Neural cell (in vitro differentiated cells): ENCODE measurements at regions not wholly inside any gene's neighbourhood (a gene's known extent, or its start where the extent isn't known, plus 50 kb on each side); places are given as distances from the start of the nearest gene placed in this dataset.

Source experiments
- EP300 ChIP-seq: fragments of 450-650 bp; conservative IDR thresholded peaks from 2 replicates; pipeline ENCODE4 v1.6.1; 2014; ENCODE audit warnings: antibody characterized with exemption, mild to moderate bottlenecking, moderate library complexity; ENCODE audit not compliant: poor library complexity, severe bottlenecking
- EZH2 ChIP-seq: fragments of 200-600, 300-800 bp; shearing (Covaris generic), sonication (generic); IDR thresholded peaks from 2 replicates; pipeline ENCODE4 v1.6.1; 2014; ENCODE audit warnings: antibody characterized with exemption, low read length, borderline replicate concordance, mild to moderate bottlenecking; ENCODE audit not compliant: insufficient read depth, poor library complexity, severe bottlenecking
- POLR2AphosphoS5 ChIP-seq: IDR thresholded peaks from 2 replicates; pipeline ENCODE4 v1.6.1; 2012
- RAD21 ChIP-seq: fragments of 450-650 bp; conservative IDR thresholded peaks from 2 replicates; pipeline ENCODE4 v1.6.1; 2014; ENCODE audit warnings: antibody characterized with exemption, mild to moderate bottlenecking, moderate library complexity
- SMC3 ChIP-seq: fragments of 450-650 bp; conservative IDR thresholded peaks from 2 replicates; pipeline ENCODE4 v1.6.1; 2014; ENCODE audit warnings: antibody characterized with exemption, mild to moderate bottlenecking, moderate library complexity; ENCODE audit not compliant: poor library complexity
- TAF1 ChIP-seq: IDR thresholded peaks from 2 replicates; pipeline ENCODE4 v1.6.1; 2012; ENCODE audit warnings: low read depth
- TF ChIP-seq, protein P1 (sequence below): fragments of 450-650 bp; IDR thresholded peaks from 2 replicates; pipeline ENCODE4 v1.5.1; 2014; ENCODE audit warnings: antibody characterized with exemption, mild to moderate bottlenecking, moderate library complexity; ENCODE audit not compliant: poor library complexity, severe bottlenecking
- TF ChIP-seq, protein P2 (sequence below): IDR thresholded peaks from 2 replicates; pipeline ENCODE4 v1.6.1; 2012; ENCODE audit warnings: borderline replicate concordance

GRCh38 chr2:181753686-181754085 is 73.4 kb upstream of the NEUROD1 start:
- TF ChIP-seq, protein P1, sequence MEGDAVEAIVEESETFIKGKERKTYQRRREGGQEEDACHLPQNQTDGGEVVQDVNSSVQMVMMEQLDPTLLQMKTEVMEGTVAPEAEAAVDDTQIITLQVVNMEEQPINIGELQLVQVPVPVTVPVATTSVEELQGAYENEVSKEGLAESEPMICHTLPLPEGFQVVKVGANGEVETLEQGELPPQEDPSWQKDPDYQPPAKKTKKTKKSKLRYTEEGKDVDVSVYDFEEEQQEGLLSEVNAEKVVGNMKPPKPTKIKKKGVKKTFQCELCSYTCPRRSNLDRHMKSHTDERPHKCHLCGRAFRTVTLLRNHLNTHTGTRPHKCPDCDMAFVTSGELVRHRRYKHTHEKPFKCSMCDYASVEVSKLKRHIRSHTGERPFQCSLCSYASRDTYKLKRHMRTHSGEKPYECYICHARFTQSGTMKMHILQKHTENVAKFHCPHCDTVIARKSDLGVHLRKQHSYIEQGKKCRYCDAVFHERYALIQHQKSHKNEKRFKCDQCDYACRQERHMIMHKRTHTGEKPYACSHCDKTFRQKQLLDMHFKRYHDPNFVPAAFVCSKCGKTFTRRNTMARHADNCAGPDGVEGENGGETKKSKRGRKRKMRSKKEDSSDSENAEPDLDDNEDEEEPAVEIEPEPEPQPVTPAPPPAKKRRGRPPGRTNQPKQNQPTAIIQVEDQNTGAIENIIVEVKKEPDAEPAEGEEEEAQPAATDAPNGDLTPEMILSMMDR = no peak
- TF ChIP-seq POLR2AphosphoS5 (no peak), EP300 (no peak), SMC3 (no peak), EZH2 (no peak), RAD21 (no peak), TAF1 (no peak)
- TF ChIP-seq, protein P2, sequence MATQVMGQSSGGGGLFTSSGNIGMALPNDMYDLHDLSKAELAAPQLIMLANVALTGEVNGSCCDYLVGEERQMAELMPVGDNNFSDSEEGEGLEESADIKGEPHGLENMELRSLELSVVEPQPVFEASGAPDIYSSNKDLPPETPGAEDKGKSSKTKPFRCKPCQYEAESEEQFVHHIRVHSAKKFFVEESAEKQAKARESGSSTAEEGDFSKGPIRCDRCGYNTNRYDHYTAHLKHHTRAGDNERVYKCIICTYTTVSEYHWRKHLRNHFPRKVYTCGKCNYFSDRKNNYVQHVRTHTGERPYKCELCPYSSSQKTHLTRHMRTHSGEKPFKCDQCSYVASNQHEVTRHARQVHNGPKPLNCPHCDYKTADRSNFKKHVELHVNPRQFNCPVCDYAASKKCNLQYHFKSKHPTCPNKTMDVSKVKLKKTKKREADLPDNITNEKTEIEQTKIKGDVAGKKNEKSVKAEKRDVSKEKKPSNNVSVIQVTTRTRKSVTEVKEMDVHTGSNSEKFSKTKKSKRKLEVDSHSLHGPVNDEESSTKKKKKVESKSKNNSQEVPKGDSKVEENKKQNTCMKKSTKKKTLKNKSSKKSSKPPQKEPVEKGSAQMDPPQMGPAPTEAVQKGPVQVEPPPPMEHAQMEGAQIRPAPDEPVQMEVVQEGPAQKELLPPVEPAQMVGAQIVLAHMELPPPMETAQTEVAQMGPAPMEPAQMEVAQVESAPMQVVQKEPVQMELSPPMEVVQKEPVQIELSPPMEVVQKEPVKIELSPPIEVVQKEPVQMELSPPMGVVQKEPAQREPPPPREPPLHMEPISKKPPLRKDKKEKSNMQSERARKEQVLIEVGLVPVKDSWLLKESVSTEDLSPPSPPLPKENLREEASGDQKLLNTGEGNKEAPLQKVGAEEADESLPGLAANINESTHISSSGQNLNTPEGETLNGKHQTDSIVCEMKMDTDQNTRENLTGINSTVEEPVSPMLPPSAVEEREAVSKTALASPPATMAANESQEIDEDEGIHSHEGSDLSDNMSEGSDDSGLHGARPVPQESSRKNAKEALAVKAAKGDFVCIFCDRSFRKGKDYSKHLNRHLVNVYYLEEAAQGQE = no peak
